Calu3 (cell line): ENCODE measurements at regions not wholly inside any gene's neighbourhood (a gene's known extent, or its start where the extent isn't known, plus 50 kb on each side); places are given as distances from the start of the nearest gene placed in this dataset.

Source experiments
- BruUV-seq: library from RNA; stranded (reverse); fragments of 400-500 nt; replicated peaks from 2 replicates; lab custom pipeline; 2021; lab: Mats Ljungman, UMichigan
- CTCF ChIA-PET: fragments of 300-600 bp; sonication (Branson Sonifier 250); formaldehyde crosslinking; loops from one replicate; lab custom pipeline; 2022; ENCODE audit warnings: antibody characterized with exemption; lab: Charles Lee
- DNase-seq: peaks from one replicate; pipeline ENCODE4 v3.0.0; 2022
- H3K27ac Mint-ChIP-seq: one replicate; pipeline ENCODE4 v1.8.0; 2022; ENCODE audit warnings: mixed read lengths; ENCODE audit not compliant: unreplicated experiment
- H3K27me3 Mint-ChIP-seq: one replicate; pipeline ENCODE4 v1.8.0; 2022; ENCODE audit warnings: mixed read lengths; ENCODE audit not compliant: unreplicated experiment
- H3K36me3 Mint-ChIP-seq: one replicate; pipeline ENCODE4 v1.8.0; 2022; ENCODE audit warnings: mild to moderate bottlenecking, moderate library complexity, mixed read lengths; ENCODE audit not compliant: insufficient read depth, unreplicated experiment
- H3K4me1 Mint-ChIP-seq: one replicate; pipeline ENCODE4 v1.8.0; 2022; ENCODE audit warnings: mild to moderate bottlenecking, low read depth, mixed read lengths; ENCODE audit not compliant: unreplicated experiment
- H3K4me3 Mint-ChIP-seq: one replicate; pipeline ENCODE4 v1.8.0; 2022; ENCODE audit warnings: mild to moderate bottlenecking, low read depth, moderate library complexity, mixed read lengths; ENCODE audit not compliant: unreplicated experiment
- H3K9me3 Mint-ChIP-seq: one replicate; pipeline ENCODE4 v1.8.0; 2022; ENCODE audit warnings: low read depth, mixed read lengths; ENCODE audit not compliant: unreplicated experiment
- CTCF ChIP-seq: fragments of 200-600 bp; IDR thresholded peaks from one replicate; pipeline ENCODE4 v1.8.0; 2022; ENCODE audit warnings: antibody characterized with exemption; ENCODE audit not compliant: unreplicated experiment
- intact Hi-C: fragments of 100-400 bp; cut with micrococcal nuclease; formaldehyde crosslinking; loops from one replicate; pipeline ENCODE4 v1.10.0; 2022; ENCODE audit not compliant: unreplicated experiment

- Mint-ChIP-seq H3K27me3 (no peaks in the 10 kb centered on the region), H3K4me3 (no peak overlapping the region), H3K36me3 (no peaks in the 10 kb centered on the region), H3K27ac (no peak overlapping the region), H3K9me3 (peaks cover 10% of the 10 kb centered on the region), H3K4me1 (no peaks in the 10 kb centered on the region)
- CTCF ChIA-PET = no interaction called here
- no peak for TF ChIP-seq CTCF
- no peak for DNase-seq
- intact Hi-C loops = no loop called here
- no TSS peak for BruUV-seq
Observed at GRCh38 chr5:3377176-3377575, 218.5 kb upstream of the IRX1 start.

- Mint-ChIP-seq H3K27me3 (no peaks in the 10 kb centered on the region), H3K36me3 (no peaks in the 10 kb centered on the region), H3K4me1 (no peaks in the 10 kb centered on the region), H3K27ac (no peak overlapping the region), H3K4me3 (no peak overlapping the region), H3K9me3 (peaks cover 10% of the 10 kb centered on the region)
- TF ChIP-seq CTCF = no peak
- no peak for DNase-seq
- intact Hi-C loops = no loop called here
- CTCF ChIA-PET = no interaction called here
- no TSS peak for BruUV-seq
Observed at GRCh38 chr5:3376611-3377010, 219.0 kb upstream of the IRX1 start.

DNA sequence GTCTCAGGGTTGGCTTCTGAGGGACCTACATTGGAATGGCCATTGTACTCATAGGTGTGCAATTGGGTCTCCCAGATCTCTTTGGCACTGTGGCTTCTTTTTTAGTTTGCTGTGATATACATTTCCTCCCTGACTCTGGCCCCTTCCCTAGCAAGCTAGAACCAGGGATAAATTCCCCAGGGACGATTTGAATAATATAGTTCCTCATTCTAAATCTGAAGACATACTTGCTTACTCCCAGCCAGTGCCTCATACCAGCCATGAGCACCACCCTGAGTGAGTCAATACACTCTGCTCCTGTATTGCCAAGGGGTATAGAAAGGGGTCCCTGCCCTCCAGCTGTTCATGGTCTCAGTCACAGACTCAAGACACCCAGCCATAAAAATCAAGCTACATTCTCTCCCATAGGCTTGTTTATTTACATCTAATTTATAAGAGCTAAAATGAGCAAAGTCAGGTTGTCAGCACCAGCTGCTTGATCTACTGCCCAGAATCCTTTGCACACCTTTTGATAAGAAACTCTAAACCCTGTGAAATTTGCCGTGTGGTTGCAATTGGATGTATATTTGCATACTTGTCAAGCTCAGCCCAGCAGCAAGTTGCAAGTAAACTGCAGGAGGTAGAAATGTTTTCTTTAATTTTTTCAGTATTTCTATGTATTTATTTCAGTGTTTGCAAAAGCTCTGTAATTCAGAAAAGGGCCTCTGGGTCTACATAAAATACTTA is 219.9 kb upstream of the IRX1 start:
- intact Hi-C loops = no loop called here

DNA sequence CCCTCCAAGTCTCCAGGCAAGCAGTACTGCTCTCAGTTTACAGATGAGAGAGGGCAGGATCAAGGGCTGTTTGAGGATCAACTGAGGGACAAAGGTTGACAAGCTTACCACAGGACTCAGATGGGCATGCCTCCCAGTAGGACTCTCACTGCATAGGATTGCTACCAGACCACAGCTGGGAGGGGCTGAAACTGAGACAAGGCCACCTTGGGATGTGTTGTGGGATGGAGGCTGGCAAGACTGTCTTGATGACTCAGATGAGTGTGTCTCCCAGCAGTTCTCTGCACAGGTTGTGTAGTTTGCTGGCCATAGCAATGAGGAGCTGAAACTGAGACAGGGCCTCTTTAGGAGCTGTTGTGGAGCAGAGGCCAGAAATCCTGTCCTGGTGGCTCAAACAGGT is 222.2 kb upstream of the IRX1 start:
- H3K36me3 Mint-ChIP-seq = no peaks in the 10 kb centered on the region
- CTCF ChIA-PET = no interaction called here
- no peaks in the 10 kb centered on the region for H3K27me3 Mint-ChIP-seq
- intact Hi-C loops = no loop called here
- no peak for DNase-seq
- H3K4me1 Mint-ChIP-seq = no peaks in the 10 kb centered on the region
- H3K27ac Mint-ChIP-seq = no peak overlapping the region
- H3K9me3 Mint-ChIP-seq = peaks cover 13% of the 10 kb centered on the region
- no TSS peak for BruUV-seq
- TF ChIP-seq CTCF = no peak
- H3K4me3 Mint-ChIP-seq = no peak overlapping the region

More for the DNA sequence above, 219.9 kb upstream of the IRX1 start:
- Mint-ChIP-seq H3K4me1 (no peaks in the 10 kb centered on the region), H3K27ac (no peak overlapping the region), H3K27me3 (no peaks in the 10 kb centered on the region), H3K9me3 (peaks cover 10% of the 10 kb centered on the region), H3K36me3 (no peaks in the 10 kb centered on the region), H3K4me3 (no peak overlapping the region)
- no TSS peak for BruUV-seq
- CTCF ChIA-PET = no interaction called here
- TF ChIP-seq CTCF = no peak
- no peak for DNase-seq
